ENCODE measurements at regions not wholly inside any gene's neighbourhood (a gene's known extent, or its start where the extent isn't known, plus 50 kb on each side); places are given as distances from the start of the nearest gene placed in this dataset.

- DNase-seq, result no peak
Observed at GRCh38 chr10:78976825-78977755, 91.7 kb upstream of the ZMIZ1 start.

- no peak for DNase-seq
Observed at GRCh38 chr10:78979938-78980337, 88.8 kb upstream of the ZMIZ1 start.

- DNase-seq, result no peak
Observed at GRCh38 chr10:78980354-78980753, 88.4 kb upstream of the ZMIZ1 start.

- no peak for DNase-seq
Observed at GRCh38 chr10:78980815-78981214, 88.0 kb upstream of the ZMIZ1 start.

DNA sequence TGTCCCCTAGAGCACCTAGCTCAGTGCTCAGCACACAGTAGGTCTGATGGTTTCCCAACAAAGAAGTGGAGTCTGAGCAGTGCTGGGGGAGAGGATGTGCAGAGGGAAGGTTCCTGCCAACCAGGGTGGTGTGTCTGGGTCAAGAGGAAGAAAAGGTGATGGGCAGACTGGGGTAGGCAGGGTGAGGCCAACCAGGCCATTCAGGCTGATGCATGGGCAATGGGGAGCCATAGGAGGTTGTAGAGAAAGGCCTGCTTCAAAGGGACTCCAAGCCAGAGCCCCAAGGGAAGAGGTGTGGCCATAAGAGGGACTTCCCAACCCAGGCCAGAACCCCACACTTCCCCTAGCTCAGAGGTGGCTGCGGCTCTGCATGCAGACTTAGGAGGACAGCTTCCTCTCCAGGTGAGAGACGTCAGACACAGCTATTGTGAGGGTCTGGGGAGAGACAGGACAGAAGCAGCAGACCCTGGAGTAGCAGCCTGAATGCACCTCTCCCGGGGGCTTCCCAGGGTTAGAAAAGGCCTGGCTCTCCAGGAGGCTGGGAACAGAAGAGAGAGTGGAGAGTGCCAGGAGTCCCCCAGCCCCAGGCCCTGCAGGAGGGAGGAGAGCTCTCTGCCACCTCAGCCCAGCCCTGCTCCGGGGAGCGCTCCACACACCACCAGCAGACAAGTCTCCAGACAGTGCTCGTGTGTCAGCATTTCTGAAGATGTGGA, 87.4 kb upstream of the ZMIZ1 start:
- DNase-seq, result no peak

GRCh38 chr10:78981970-78982281, 86.8 kb upstream of the ZMIZ1 start:
- DNase-seq, result no peak

DNA sequence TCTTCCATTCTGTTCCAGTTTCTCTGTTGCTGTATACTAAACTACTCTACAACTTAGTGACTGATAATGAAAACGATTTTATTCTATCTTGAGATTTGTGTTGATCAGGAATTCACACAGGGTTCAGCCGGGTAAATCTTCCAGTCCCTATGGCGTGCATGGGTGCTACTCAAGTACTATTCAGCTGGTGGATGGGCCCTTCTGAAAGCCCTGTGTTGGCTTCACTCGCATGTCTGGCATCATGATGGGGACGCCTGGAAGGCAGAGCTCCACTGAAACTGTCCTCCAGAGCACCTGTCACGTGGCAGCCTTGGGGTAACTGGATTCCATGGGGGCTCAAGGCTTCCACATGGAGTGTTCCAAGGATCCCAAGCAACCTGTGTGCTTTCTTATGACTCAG, 86.0 kb upstream of the ZMIZ1 start:
- DNase-seq, result no peak

DNA sequence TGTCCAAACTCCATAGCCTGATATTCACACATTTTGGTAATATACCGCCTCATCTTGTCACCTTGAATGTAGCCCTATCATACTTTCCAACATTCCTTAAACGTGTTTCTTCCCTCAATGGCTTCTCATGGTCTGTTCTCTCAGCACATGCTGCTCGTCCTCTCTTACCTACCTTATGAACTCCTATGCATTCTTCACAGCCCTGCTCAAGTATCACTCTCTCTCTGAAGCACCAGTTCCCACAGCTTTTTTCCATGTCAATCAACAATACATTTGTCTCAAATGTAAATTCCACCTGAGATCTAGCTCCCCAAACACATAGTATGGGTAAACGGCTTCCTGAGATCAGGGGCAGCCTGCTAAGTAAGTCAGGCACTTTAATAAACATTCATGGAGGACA, 85.2 kb upstream of the ZMIZ1 start:
- no peak for DNase-seq

- DNase-seq, result no peak
Observed at GRCh38 chr10:78985973-78986818, 82.6 kb upstream of the ZMIZ1 start.

DNA sequence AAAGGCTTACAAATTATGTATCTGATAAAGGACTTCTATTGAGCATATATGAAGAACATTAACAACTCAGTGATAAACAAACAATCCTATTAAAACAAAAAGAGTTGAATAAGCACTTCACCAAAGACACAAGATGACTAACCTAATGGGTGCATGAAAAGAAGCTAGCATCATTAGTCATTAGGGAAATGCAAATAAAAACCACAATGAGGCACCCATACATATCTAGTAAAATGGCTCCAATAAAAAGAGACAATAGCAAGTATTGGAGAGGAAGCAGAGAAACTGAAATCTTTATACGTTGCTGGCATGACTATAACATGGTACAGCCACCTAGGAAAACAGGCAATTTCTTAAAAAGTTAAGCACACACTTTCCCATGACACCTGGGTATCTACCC, 77.6 kb upstream of the ZMIZ1 start:
- DNase-seq, result no peak

DNA sequence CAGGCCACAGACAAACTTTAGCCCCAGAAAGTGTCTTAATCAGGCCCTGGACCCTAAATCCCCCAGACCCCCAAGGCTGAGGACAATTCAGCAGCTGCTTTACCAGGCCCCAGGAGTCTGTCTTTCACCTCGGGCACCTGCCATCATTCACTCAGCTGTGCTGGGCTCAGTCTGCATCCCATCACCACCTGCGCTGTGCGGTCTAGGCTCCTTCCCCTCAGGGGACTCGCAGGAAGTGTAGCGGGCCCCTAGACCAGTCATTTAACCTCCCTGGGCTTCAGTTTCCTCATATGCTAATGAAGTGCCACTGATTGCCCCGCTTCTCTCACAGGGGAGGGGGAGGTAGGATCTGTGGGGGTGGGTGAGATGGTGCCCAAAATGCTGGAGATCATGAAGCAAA, 76.4 kb upstream of the ZMIZ1 start:
- no peak for DNase-seq

DNA sequence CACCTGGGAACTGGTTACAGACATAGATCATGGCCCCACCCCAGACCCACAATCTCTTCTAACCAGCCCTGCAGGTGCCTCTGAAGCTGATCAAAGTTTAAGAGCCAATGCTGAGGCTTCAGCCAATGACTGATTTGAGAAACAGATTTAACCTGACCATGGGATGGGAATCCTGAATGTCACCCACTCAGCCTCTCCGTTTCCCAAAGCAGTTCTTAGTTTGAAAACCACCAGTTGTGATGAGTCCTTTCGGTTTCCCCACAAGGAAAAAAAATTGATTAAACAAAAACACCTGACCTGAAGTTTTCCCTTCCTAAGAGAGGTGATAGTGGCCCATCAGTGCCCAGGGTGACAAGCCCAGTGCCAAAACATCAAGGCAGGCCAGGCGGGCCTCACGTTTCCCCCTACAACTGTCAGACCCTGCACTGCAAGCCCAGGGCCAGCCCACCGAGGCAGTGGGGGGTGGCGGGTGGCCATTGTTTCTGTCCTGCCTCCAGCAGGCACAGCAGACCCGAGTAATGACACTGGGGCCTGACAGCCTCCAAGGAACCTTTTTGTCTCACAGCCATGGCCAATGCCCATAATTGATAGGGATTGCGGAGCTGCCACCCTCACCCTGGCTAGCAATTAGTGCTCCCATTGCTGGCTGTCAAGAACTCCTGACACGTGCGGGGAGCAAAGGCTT, 75.4 kb upstream of the ZMIZ1 start:
- DNase-seq, result no peak

DNA sequence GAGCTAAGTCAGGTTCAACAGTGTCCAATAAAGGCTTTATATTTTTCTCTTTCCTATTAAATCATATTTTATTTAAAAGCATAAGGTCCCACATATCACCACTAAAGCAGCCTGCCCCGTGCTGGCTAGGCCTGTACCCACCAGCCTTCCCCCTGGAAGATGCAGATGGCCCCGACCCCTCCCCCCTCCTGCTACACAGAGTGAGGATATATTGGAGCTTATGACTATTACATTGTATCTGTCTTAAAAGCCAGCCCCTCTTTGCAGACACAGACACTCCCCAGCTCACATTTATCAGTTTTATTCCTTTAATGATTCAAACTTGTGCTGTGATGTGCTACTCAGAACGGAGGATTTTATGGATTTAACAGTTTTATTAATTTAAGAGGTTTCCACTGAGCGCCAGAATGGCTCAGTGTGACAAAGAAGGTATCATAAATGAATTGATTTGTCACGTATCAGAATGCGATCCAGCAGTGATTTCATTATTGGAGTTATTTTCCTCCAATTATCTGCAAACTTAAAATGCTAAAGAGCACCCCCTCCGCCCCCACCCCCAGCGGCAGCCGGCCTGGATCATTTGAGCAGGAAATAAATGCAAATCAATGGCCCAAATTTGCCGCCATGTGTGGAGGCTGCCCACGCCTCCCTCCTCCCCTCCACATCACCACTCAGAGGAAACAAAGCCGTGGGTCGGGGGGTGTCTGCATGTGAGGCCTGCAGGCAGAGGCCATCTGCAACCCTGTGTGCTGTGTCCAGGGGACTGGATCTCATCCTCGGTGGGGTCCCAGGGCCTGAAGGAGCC, 72.6 kb upstream of the ZMIZ1 start:
- DNase-seq, result no peak

DNA sequence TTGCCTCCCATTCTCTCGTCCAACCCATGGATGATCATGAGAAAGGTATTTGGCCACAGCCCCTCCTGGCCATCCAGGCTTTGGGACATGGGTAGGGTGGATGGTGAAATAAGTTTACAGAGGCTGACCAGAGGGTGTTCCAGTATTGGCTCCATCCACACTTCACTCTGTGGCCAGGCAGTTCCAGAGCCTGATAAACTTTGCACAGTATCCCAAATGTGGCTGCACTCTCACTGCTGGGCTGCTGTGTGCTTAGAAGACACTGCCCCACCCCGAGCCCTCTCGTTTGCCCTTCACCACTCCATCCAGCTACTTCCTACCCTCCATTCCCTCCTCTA, 72.0 kb upstream of the ZMIZ1 start:
- DNase-seq, result no peak

- DNase-seq, result no peak
Observed at GRCh38 chr10:78997635-78998618, 70.8 kb upstream of the ZMIZ1 start.

- DNase-seq, result no peak
Observed at GRCh38 chr10:79001082-79001885, 67.5 kb upstream of the ZMIZ1 start.

GRCh38 chr10:79002336-79002735, 66.4 kb upstream of the ZMIZ1 start:
- no peak for DNase-seq

- no peak for DNase-seq
Observed at GRCh38 chr10:79003183-79004100, 65.3 kb upstream of the ZMIZ1 start.

GRCh38 chr10:79004311-79004710, 64.5 kb upstream of the ZMIZ1 start:
- no peak for DNase-seq

Data from activated T-cell treated with anti-CD3 and anti-CD28 coated beads for 4 hours (primary cell).